Sigmoid colon (tissue), 6 donors: ENCODE measurements at regions not wholly inside any gene's neighbourhood (a gene's known extent, or its start where the extent isn't known, plus 50 kb on each side); places are given as distances from the start of the nearest gene placed in this dataset.

Source experiments
- DNase-seq: peaks from one replicate; pipeline ENCODE4 v3.0.0-alpha.2; 2019
- H3K27ac ChIP-seq, 4 donors: fragments of 200-600 bp; sonication (generic); one replicate each; pipeline ENCODE4 v1.5.1; 2016 to 2019; ENCODE audit warnings: mild to moderate bottlenecking in 1 of 4
- H3K27me3 ChIP-seq, 3 donors: fragments of 200-600 bp; sonication (generic); one replicate each; pipeline ENCODE4 v1.5.1; 2019; ENCODE audit warnings: mild to moderate bottlenecking in 1 of 3
- H3K36me3 ChIP-seq, 4 donors: fragments of 200-600 bp; sonication (generic); one replicate each; pipeline ENCODE4 v1.5.1; 2016 to 2019
- H3K4me1 ChIP-seq, 4 donors: fragments of 200-600 bp; sonication (generic); one replicate each; pipeline ENCODE4 v1.5.1; 2017 to 2019
- H3K4me3 ChIP-seq, 4 donors: fragments of 200-600 bp; sonication (generic); one replicate each; pipeline ENCODE4 v1.5.1; 2017 to 2019; ENCODE audit warnings: mild to moderate bottlenecking in 2 of 4, moderate library complexity in 1 of 4
- H3K9me3 ChIP-seq, 4 donors: fragments of 200-600 bp in 3 of 4; sonication (generic) in 3 of 4; one replicate each; pipeline versions ENCODE4 v1.5.1 to v1.6.1; 2013 to 2019
- EP300 ChIP-seq, 4 donors: sonication (generic); formaldehyde crosslinking; IDR thresholded peaks; one replicate each; pipeline ENCODE4 v1.6.1; 2017; ENCODE audit warnings: antibody characterized with exemption in 4 of 4
- POLR2A ChIP-seq, 2 donors: fragments of 450-650 bp; IDR thresholded peaks; one replicate each; pipeline ENCODE4 v1.6.1; 2016; ENCODE audit warnings: antibody characterized with exemption in 2 of 2, mild to moderate bottlenecking in 2 of 2, moderate library complexity in 2 of 2
- POLR2AphosphoS5 ChIP-seq, 4 donors: sonication (generic); formaldehyde crosslinking; IDR thresholded peaks; one replicate each; pipeline ENCODE4 v1.6.1; 2017; ENCODE audit warnings: antibody characterized with exemption in 4 of 4
- WGBS, 2 donors: extraction: QIAGEN DNeasy Blood & Tissue Kit; methylation state at CpG; one replicate each; pipeline ENCODE4 v1.1.7; 2013; 5-methylcytosine and 5-hydroxymethylcytosine counted together
- intact Hi-C: fragments of 100-400 bp; cut with DNase I; formaldehyde crosslinking; loops from one replicate; pipeline ENCODE4 v1.15.1; 2023
- TF ChIP-seq, protein P1 (sequence below), 4 experiments: fragments of 450-650 bp in 3 of 4; fragments of 200-600 bp in 1 of 4; IDR thresholded peaks; one replicate each; pipeline ENCODE4 v1.5.1; 2016 to 2019; ENCODE audit warnings: antibody characterized with exemption in 4 of 4, mild to moderate bottlenecking in 3 of 4, moderate library complexity in 2 of 4
- donor health status: healthy with polysubstance abuse.
- donor health status: healthy.

DNA sequence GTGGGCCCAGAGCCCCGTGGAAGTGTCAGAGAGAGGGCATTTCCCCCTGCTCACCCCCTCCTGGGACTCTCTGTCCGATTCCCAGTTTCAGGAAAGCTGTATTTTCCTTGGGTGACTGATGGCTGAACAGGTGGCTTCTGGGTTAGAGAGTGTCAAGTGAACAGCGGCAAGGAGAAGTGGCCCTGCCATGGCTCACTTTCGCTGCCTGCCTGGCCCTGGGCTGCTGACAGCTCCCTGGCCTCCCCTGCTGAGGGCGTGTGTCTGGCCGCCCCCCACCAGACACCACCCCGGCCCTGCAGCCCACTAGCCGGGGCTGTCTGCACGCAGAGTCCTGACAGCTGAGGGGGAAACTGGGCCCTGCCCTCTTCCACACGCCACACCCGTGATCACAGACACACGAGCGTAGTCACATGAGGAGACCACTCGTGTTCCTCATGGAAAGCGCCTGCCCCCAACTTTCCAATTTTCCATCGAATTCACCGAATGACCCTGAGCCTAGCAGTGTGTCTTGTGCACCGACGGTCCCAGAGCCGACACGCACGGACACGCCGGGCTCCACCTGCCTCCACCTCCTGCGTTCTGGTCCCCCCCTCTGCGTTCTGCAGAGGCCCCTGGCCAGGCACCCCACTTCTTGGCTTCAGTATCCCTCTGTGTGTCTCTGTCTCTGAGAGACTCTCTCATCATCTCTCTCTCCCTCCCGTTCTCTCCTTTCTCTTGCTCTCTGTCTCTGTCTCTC, 60.6 kb upstream of the CASZ1 start:
- Histone ChIP-seq H3K4me3 (no peak overlapping the region), H3K27ac (no peak overlapping the region), H3K36me3 (no peaks in the 10 kb centered on the region), H3K4me1 (no peaks in the 10 kb centered on the region), H3K9me3 (no peaks in the 10 kb centered on the region), H3K27me3 (no peaks in the 10 kb centered on the region)
- no peak for TF ChIP-seq EP300 (IDR thresholded peaks at IDR 0.05)
- TF ChIP-seq POLR2AphosphoS5 (IDR thresholded peaks at IDR 0.05) = no peak
- no peak for TF ChIP-seq POLR2A (IDR thresholded peaks at IDR 0.05)
- TF ChIP-seq, protein P1, sequence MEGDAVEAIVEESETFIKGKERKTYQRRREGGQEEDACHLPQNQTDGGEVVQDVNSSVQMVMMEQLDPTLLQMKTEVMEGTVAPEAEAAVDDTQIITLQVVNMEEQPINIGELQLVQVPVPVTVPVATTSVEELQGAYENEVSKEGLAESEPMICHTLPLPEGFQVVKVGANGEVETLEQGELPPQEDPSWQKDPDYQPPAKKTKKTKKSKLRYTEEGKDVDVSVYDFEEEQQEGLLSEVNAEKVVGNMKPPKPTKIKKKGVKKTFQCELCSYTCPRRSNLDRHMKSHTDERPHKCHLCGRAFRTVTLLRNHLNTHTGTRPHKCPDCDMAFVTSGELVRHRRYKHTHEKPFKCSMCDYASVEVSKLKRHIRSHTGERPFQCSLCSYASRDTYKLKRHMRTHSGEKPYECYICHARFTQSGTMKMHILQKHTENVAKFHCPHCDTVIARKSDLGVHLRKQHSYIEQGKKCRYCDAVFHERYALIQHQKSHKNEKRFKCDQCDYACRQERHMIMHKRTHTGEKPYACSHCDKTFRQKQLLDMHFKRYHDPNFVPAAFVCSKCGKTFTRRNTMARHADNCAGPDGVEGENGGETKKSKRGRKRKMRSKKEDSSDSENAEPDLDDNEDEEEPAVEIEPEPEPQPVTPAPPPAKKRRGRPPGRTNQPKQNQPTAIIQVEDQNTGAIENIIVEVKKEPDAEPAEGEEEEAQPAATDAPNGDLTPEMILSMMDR (IDR thresholded peaks at IDR 0.05) = no peak
- intact Hi-C loops = loop anchor here (10.0 kb wide), 1 partner anchor 232 kb away; no protein-coding TSS in a partner anchor
- WGBS, 2 donors = 83 to 85% methylated on average over 27 of the region's 27 CpGs
- no peak for DNase-seq

DNA sequence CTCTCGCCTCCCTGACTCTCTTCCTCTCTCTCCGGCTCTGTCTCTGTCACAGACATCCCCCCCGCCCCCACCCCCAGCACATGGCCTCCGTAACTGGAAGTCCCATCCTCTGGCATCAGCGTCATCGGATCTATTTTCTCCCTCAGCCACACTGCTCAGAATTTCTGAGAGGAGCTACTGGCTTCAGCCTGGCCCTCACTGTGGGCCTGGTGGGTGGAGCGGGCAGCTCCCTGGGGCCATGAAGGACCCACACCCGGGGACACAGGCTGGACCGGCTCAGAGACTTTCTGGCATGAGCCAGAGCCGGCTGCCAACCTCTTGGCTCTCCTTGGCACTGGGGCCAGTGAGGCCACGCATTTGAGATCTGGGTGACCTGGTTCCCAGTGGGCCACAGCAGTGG, 61.2 kb upstream of the CASZ1 start:
- H3K27me3 ChIP-seq = no peaks in the 10 kb centered on the region
- H3K27ac ChIP-seq = no peak overlapping the region
- 87 to 90% methylated on average over 11 of the region's 11 CpGs for WGBS, 2 donors
- DNase-seq = no peak
- intact Hi-C loops = loop anchor here (10.0 kb wide), 1 partner anchor 233 kb away; no protein-coding TSS in a partner anchor
- no peaks in the 10 kb centered on the region for H3K4me1 ChIP-seq
- H3K36me3 ChIP-seq = no peaks in the 10 kb centered on the region
- no peaks in the 10 kb centered on the region for H3K9me3 ChIP-seq
- TF ChIP-seq POLR2A (IDR thresholded peaks at IDR 0.05) (no peak), EP300 (IDR thresholded peaks at IDR 0.05) (no peak)
- no peak overlapping the region for H3K4me3 ChIP-seq

DNA sequence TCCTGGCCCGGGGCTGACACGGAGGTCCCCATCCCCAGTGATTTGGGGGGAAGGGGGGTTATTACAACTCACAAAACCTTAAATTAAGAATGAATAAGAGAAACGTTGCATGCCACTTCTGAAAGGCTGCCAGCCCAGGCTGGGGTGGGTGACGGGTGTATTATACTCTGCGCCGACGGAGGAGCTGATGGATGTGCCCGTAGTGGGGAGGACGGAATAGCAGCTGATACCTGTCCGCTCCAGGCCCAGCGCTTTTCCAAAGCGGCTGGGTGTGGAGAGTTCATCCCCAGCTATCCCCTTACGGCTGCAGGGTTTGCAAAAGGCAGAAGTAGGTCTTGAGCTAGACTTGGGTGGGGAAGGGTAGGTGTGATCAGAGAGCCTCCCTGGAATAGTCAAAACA, 63.8 kb upstream of the CASZ1 start:
- H3K36me3 ChIP-seq = no peaks in the 10 kb centered on the region
- DNase-seq = no peak
- WGBS, 2 donors = 71 to 79% methylated on average over 13 of the region's 13 CpGs
- intact Hi-C loops = loop anchor here (10.0 kb wide), 1 partner anchor 165 kb away; no protein-coding TSS in a partner anchor
- no peak overlapping the region for H3K4me3 ChIP-seq
- TF ChIP-seq EP300 (IDR thresholded peaks at IDR 0.05) (no peak), POLR2AphosphoS5 (IDR thresholded peaks at IDR 0.05) (no peak), POLR2A (IDR thresholded peaks at IDR 0.05) (no peak)
- TF ChIP-seq, protein P1 (IDR thresholded peaks at IDR 0.05) = no peak
- H3K27me3 ChIP-seq = no peaks in the 10 kb centered on the region
- H3K4me1 ChIP-seq = no peaks in the 10 kb centered on the region
- no peaks in the 10 kb centered on the region for H3K9me3 ChIP-seq
- no peak overlapping the region for H3K27ac ChIP-seq

DNA sequence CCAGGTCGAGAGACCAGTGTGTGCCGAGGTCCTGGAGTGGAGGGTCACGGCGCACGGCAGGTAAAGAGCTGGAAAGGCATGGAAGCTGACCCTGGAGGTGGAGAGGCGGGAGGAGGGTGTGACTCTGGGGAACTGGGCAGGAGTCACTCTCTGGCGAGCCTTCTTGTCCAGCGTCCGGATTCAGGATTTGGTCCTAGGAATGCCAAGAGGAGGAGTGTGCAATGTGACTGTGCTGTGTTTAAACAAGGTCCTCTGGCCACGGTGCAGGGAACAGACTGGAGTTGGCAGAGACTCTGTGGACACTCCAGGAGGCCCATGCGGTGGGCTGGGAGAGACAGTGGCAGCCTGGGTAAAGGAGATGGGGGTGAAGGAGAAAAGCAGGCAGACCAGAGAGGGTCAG, 64.2 kb upstream of the CASZ1 start:
- no peaks in the 10 kb centered on the region for H3K27me3 ChIP-seq
- DNase-seq = no peak
- H3K36me3 ChIP-seq = no peaks in the 10 kb centered on the region
- no peak overlapping the region for H3K27ac ChIP-seq
- intact Hi-C loops = loop anchor here (10.0 kb wide), 1 partner anchor 166 kb away; no protein-coding TSS in a partner anchor
- no peaks in the 10 kb centered on the region for H3K9me3 ChIP-seq
- no peak overlapping the region for H3K4me3 ChIP-seq
- H3K4me1 ChIP-seq = no peaks in the 10 kb centered on the region
- TF ChIP-seq, protein P1 (IDR thresholded peaks at IDR 0.05) = no peak
- TF ChIP-seq EP300 (IDR thresholded peaks at IDR 0.05) (no peak), POLR2A (IDR thresholded peaks at IDR 0.05) (no peak)
- WGBS, 2 donors = 69 to 73% methylated on average over 11 of the region's 11 CpGs

DNA sequence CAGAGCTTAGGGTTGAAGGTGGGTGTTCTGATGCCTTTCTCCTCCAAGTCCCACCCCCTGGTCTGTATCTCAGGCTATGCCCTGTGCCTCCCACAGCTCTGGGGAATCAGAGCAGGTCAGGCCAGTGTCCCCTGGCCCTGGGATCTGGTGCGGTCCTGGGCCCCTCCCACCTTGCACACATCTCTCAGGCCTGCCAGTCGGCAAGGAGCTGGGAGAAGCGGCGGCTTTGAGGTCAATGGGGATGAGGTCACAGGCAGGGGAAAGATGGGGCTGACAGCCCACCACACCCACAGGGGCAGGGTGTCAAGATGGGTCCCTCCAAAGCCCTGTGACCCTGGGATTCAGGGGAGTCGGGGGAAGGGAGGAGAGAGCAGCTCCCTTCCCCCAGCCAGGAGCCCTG, 65.4 kb upstream of the CASZ1 start:
- Histone ChIP-seq H3K27ac (no peak overlapping the region), H3K27me3 (peaks cover 0 to 5% (median 0%) of the 10 kb centered on the region in 3 donors), H3K9me3 (no peaks in the 10 kb centered on the region), H3K4me1 (peaks cover 0 to 8% (median 7%) of the 10 kb centered on the region in 4 donors), H3K4me3 (no peak overlapping the region), H3K36me3 (no peaks in the 10 kb centered on the region)
- 79 to 82% methylated on average over 5 of the region's 5 CpGs for WGBS, 2 donors
- no peak for TF ChIP-seq POLR2AphosphoS5 (IDR thresholded peaks at IDR 0.05)
- DNase-seq = no peak
- intact Hi-C loops = loop anchor here (10.0 kb wide), 1 partner anchor 167 kb away; no protein-coding TSS in a partner anchor
